ENCODE measurements at regions not wholly inside any gene's neighbourhood (a gene's known extent, or its start where the extent isn't known, plus 50 kb on each side); places are given as distances from the start of the nearest gene placed in this dataset.

DNA sequence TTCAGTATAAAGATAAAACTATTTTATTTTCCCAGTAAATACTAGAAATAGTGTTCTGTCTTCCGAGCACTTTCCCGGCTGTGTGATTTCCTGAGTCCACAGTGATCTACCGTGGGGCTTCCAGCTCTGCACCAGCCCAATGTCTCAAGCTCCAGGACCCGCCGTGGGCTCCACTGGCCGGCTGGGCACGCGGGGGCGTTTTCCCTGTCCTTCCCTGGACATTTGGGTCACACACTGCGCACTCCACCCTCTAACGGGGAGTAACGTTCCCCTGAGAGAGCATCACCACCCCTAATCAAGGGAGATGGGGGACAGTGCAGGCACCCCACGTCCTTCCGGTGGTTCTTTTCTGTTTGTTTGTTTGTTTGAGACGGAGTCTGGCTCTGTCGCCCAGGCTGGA lies 844.6 kb upstream of the FRG1 start:
- intact Hi-C loops (cut with micrococcal nuclease) (no loop called here), dilution Hi-C loops (cut with HindIII; ENCODE audit: low sequenced_read_pairs, unreplicated experiment) (no loop called here), in situ Hi-C loops (cut with MboI; ENCODE audit: low sequenced_read_pairs) (no loop called here)
- no peak for TF ChIP-seq POLR2A (IDR thresholded peaks at IDR 0.05; ENCODE audit: low read depth, low read length)
- no peak for TF ChIP-seq BHLHE40 (IDR thresholded peaks at IDR 0.05; ENCODE audit: low read depth, low read length)
- TF ChIP-seq, protein P1, sequence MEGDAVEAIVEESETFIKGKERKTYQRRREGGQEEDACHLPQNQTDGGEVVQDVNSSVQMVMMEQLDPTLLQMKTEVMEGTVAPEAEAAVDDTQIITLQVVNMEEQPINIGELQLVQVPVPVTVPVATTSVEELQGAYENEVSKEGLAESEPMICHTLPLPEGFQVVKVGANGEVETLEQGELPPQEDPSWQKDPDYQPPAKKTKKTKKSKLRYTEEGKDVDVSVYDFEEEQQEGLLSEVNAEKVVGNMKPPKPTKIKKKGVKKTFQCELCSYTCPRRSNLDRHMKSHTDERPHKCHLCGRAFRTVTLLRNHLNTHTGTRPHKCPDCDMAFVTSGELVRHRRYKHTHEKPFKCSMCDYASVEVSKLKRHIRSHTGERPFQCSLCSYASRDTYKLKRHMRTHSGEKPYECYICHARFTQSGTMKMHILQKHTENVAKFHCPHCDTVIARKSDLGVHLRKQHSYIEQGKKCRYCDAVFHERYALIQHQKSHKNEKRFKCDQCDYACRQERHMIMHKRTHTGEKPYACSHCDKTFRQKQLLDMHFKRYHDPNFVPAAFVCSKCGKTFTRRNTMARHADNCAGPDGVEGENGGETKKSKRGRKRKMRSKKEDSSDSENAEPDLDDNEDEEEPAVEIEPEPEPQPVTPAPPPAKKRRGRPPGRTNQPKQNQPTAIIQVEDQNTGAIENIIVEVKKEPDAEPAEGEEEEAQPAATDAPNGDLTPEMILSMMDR (conservative IDR thresholded peaks at IDR 0.05; ENCODE audit: low read depth, low read length) = no peak
- no peak for TF ChIP-seq NFE2L2 (IDR thresholded peaks at IDR 0.05; ENCODE audit: low read depth, low read length)
- no peak for TF ChIP-seq RAD21 (IDR thresholded peaks at IDR 0.05; ENCODE audit: low read length)
- POLR2A ChIA-PET (ENCODE audit: unreplicated experiment) = no interaction called here
- no peak for ATAC-seq (ENCODE audit: low read depth)
- Histone ChIP-seq H3K9me1 (ENCODE audit: insufficient read depth, low read length) (no peaks in the 10 kb centered on the region), H3K14ac (replicated peaks; ENCODE audit: low read depth, low read length) (no peak overlapping the region), H2AK9ac (replicated peaks; ENCODE audit: low read depth, low read length, poor library complexity) (no peak overlapping the region), H3K36me3 (ENCODE audit: control insufficient read depth, insufficient read depth, low read length) (no peaks in the 10 kb centered on the region), H3K79me1 (ENCODE audit: low read depth in 1 of 2, low read length in 2 of 2) (no peaks in the 10 kb centered on the region), H2AFZ (replicated peaks; ENCODE audit: low read length, poor library complexity) (peak overlapping the region; percentile 37), H2AK5ac (ENCODE audit: low read depth, low read length) (no peak overlapping the region), H4K20me1 (ENCODE audit: insufficient read depth, low read length) (no peaks in the 10 kb centered on the region), H3K4me2 (ENCODE audit: low read depth, low read length) (no peak overlapping the region), H3K4me1 (ENCODE audit: control insufficient read depth, insufficient read depth, low read length) (peaks cover 2% of the 10 kb centered on the region; the same call in 1 of the 2 replicates), H3K27ac (ENCODE audit: insufficient read depth, low read length) (no peak overlapping the region), H2BK20ac (ENCODE audit: low read depth, low read length) (no peak overlapping the region), H3K27me3 (ENCODE audit: control insufficient read depth, insufficient read depth, low read length) (no peaks in the 10 kb centered on the region), H3K56ac (ENCODE audit: extremely low read depth, insufficient read depth, low read length) (no peak overlapping the region), H2BK5ac (ENCODE audit: low read depth, low read length, poor library complexity, severe bottlenecking) (no peak overlapping the region), H4K8ac (ENCODE audit: low read depth in 2 of 2, low read length in 2 of 2) (no peak overlapping the region), H3K4me3 (ENCODE audit: insufficient read depth, low read depth, low read length) (no peak overlapping the region), H3K4ac (ENCODE audit: low read depth, low read length) (no peak overlapping the region), H4K5ac (ENCODE audit: low read depth, low read length) (no peak overlapping the region), H4K91ac (ENCODE audit: insufficient read depth, low read depth, low read length) (no peak overlapping the region), H3K18ac (ENCODE audit: low read depth, low read length) (no peak overlapping the region), H2BK15ac (ENCODE audit: low read depth, low read length) (no peak overlapping the region), H3K23ac (ENCODE audit: low read depth, low read length) (no peak overlapping the region), H3K9ac (ENCODE audit: low read depth, low read length) (no peak overlapping the region), H3K9me3 (ENCODE audit: control insufficient read depth, insufficient read depth, low read length) (0 out of 2 replicates have a peak, but pooled peaks cover 2% of the 10 kb centered on the region), H2BK120ac (ENCODE audit: low read depth, low read length) (no peak overlapping the region)
- CTCF ChIA-PET = interaction anchor here (0.6 kb wide), 1 partner anchor 106 kb away, joined by 3 read pairs; no protein-coding TSS in a partner anchor
- DNase-seq = no peak
- BruUV-seq (replicated peaks) = no TSS peak
- 90% methylated on average over 2 of the region's 16 CpGs; no CpG with 5 or more reads in 1 of the 2 experiments for WGBS, 2 experiments (ENCODE audit: extremely low coverage in 2 of 2, insufficient read length in 1 of 2)

Measured in IMR-90 (cell line).